Kidney (tissue), 13 donors: ENCODE measurements at regions not wholly inside any gene's neighbourhood (a gene's known extent, or its start where the extent isn't known, plus 50 kb on each side); places are given as distances from the start of the nearest gene placed in this dataset.

Experiments used
- DNase-seq, 5 donors: peaks; one replicate each; pipeline ENCODE4 v3.0.0-alpha.2; 2013 to 2020
- FAIRE-seq: peaks from 2 replicates; lab custom pipeline; 2012; peaks lifted over from hg19 to GRCh38; lab: Jason Lieb, UNC
- H3K27ac ChIP-seq, 2 donors: one replicate each; pipeline ENCODE4 v1.7.0; 2013; ENCODE audit warnings: low read depth in 2 of 2, low read length in 2 of 2, inconsistent platforms in 1 of 2
- H3K27me3 ChIP-seq: one replicate; pipeline ENCODE4 v1.7.1; 2013; ENCODE audit warnings: low read length, inconsistent platforms; ENCODE audit not compliant: control insufficient read depth, insufficient read depth
- H3K36me3 ChIP-seq, 3 donors: one replicate each; pipeline versions ENCODE4 v1.7.0 to v1.7.1; 2013; ENCODE audit warnings: low read length in 3 of 3, control low read depth in 1 of 3, inconsistent platforms in 1 of 3; ENCODE audit not compliant: insufficient read depth in 3 of 3, control insufficient read depth in 2 of 3
- H3K4me1 ChIP-seq, 3 donors: one replicate each; pipeline versions ENCODE4 v1.7.0 to v1.7.1; 2013; ENCODE audit warnings: low read length in 3 of 3, inconsistent platforms in 1 of 3, low read depth in 1 of 3; ENCODE audit not compliant: control insufficient read depth in 2 of 3, insufficient read depth in 2 of 3
- H3K4me3 ChIP-seq, 3 donors: one replicate each; pipeline versions ENCODE4 v1.7.0 to v1.8.1; 2013; ENCODE audit warnings: low read length in 3 of 3, control low read depth in 1 of 3, inconsistent platforms in 1 of 3
- H3K9ac ChIP-seq, 3 donors: one replicate each; pipeline versions ENCODE4 v1.7.0 to v1.7.1; 2013; ENCODE audit warnings: low read length in 3 of 3, control low read depth in 1 of 3, inconsistent platforms in 1 of 3
- H3K9me3 ChIP-seq, 3 donors: one replicate each; pipeline versions ENCODE4 v1.7.0 to v1.7.1; 2013; ENCODE audit warnings: low read length in 3 of 3, control low read depth in 1 of 3, inconsistent platforms in 1 of 3; ENCODE audit not compliant: control insufficient read depth in 2 of 3, insufficient read depth in 1 of 3
- intact Hi-C: fragments of 100-400 bp; cut with DNase I; formaldehyde crosslinking; loops from one replicate; pipeline ENCODE4 v1.11.1; 2022
- TF ChIP-seq, protein P1 (sequence below): IDR thresholded peaks from 3 replicates; pipeline ENCODE4 v1.5.1; 2012; ENCODE audit warnings: mild to moderate bottlenecking, moderate library complexity, borderline replicate concordance; ENCODE audit not compliant: insufficient read depth; ENCODE audit errors: extremely low read depth
- donor health status: control.
- donor health status: control.
- donor health status: control.
- donor health status: control.
- donor health status: control.
- donor health status: DM: yes; HTN: yes; CAD: no.
- donor health status: Normal renal cell carcinoma (clear cell type).

DNA sequence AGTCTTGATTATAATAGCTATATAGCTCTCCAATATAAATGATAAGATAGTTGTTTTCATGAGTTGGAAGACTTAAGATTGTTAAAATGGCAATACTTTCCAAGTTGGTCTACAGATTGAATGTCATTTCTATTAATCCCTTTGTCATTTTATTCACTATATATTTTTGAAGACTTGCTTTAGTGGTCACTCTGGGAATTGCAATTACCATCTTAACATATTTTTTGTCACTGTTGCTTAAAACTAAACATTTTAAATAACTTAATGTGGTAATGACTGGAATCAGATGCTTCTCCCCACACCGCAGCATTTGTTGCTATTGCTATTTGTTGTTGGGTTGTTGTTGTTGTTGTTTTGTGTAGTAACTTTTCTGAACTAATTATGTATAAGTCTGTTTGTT, 1592.9 kb downstream of the MRPL39 start:
- DNase-seq (no peak), FAIRE-seq (no peak)
- intact Hi-C loops: no loop called here
- Histone ChIP-seq H3K36me3 (no peaks in the 10 kb centered on the region), H3K27ac (no peak overlapping the region), H3K9ac (no peak overlapping the region), H3K4me1 (no peaks in the 10 kb centered on the region), H3K4me3 (no peak overlapping the region), H3K27me3 (no peaks in the 10 kb centered on the region), H3K9me3 (no peaks in the 10 kb centered on the region)
- TF ChIP-seq, protein P1, sequence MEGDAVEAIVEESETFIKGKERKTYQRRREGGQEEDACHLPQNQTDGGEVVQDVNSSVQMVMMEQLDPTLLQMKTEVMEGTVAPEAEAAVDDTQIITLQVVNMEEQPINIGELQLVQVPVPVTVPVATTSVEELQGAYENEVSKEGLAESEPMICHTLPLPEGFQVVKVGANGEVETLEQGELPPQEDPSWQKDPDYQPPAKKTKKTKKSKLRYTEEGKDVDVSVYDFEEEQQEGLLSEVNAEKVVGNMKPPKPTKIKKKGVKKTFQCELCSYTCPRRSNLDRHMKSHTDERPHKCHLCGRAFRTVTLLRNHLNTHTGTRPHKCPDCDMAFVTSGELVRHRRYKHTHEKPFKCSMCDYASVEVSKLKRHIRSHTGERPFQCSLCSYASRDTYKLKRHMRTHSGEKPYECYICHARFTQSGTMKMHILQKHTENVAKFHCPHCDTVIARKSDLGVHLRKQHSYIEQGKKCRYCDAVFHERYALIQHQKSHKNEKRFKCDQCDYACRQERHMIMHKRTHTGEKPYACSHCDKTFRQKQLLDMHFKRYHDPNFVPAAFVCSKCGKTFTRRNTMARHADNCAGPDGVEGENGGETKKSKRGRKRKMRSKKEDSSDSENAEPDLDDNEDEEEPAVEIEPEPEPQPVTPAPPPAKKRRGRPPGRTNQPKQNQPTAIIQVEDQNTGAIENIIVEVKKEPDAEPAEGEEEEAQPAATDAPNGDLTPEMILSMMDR: no peak

GRCh38 chr21:24011087-24011486, 1596.2 kb downstream of the MRPL39 start:
- H3K9me3 ChIP-seq: no peaks in the 10 kb centered on the region
- no peaks in the 10 kb centered on the region for H3K36me3 ChIP-seq
- H3K9ac ChIP-seq: no peak overlapping the region
- no peak overlapping the region for H3K4me3 ChIP-seq
- TF ChIP-seq, protein P1: no peak
- no peaks in the 10 kb centered on the region for H3K27me3 ChIP-seq
- H3K4me1 ChIP-seq: no peaks in the 10 kb centered on the region
- no peak overlapping the region for H3K27ac ChIP-seq
- intact Hi-C loops: no loop called here
- DNase-seq (no peak), FAIRE-seq (no peak)

GRCh38 chr21:24007592-24007991, 1599.7 kb downstream of the MRPL39 start:
- intact Hi-C loops: no loop called here
- TF ChIP-seq, protein P1: no peak
- no peaks in the 10 kb centered on the region for H3K27me3 ChIP-seq
- no peak overlapping the region for H3K4me3 ChIP-seq
- H3K36me3 ChIP-seq: no peaks in the 10 kb centered on the region
- no peak overlapping the region for H3K9ac ChIP-seq
- no peak overlapping the region for H3K27ac ChIP-seq
- H3K4me1 ChIP-seq: no peaks in the 10 kb centered on the region
- FAIRE-seq (no peak), DNase-seq (no peak)
- no peaks in the 10 kb centered on the region for H3K9me3 ChIP-seq

- DNase-seq: no peak
- TF ChIP-seq, protein P1: no peak
Observed at GRCh38 chr21:23986987-23987386, 1620.3 kb downstream of the MRPL39 start.

More at GRCh38 chr21:23986987-23987386, 1620.3 kb downstream of the MRPL39 start:
- Histone ChIP-seq H3K36me3 (no peaks in the 10 kb centered on the region), H3K27me3 (no peaks in the 10 kb centered on the region), H3K4me1 (no peaks in the 10 kb centered on the region), H3K9ac (no peak overlapping the region), H3K9me3 (no peaks in the 10 kb centered on the region), H3K4me3 (no peak overlapping the region), H3K27ac (no peak overlapping the region)
- no peak for FAIRE-seq
- intact Hi-C loops: no loop called here
